GM12872 (cell line): ENCODE measurements at regions not wholly inside any gene's neighbourhood (a gene's known extent, or its start where the extent isn't known, plus 50 kb on each side); places are given as distances from the start of the nearest gene placed in this dataset.

Experiments
- TF ChIP-seq, protein P1 (sequence below): IDR thresholded peaks from 3 replicates; pipeline ENCODE4 v1.5.1; 2011; ENCODE audit warnings: low read depth, mild to moderate bottlenecking, low read length, moderate library complexity; ENCODE audit not compliant: insufficient read depth

DNA sequence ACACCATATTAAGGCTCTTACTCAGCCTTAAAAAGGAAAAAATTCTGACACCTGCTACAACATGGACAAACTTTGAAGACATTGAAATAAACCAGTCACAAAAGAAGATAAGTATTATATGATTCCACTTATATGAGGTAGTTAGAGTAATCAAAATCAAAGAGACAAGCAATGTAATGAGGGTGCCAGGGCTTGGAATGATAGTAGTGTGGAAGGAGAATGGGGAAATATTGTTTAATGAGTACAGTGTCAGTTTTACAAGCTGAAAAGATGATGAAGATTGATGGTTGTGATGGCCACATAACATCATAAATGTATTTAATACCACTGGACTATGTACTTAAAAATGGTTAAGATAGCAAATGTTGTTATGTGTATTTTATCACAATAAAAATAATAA lies 485.7 kb downstream of the SPATA31D1 start:
- TF ChIP-seq, protein P1, sequence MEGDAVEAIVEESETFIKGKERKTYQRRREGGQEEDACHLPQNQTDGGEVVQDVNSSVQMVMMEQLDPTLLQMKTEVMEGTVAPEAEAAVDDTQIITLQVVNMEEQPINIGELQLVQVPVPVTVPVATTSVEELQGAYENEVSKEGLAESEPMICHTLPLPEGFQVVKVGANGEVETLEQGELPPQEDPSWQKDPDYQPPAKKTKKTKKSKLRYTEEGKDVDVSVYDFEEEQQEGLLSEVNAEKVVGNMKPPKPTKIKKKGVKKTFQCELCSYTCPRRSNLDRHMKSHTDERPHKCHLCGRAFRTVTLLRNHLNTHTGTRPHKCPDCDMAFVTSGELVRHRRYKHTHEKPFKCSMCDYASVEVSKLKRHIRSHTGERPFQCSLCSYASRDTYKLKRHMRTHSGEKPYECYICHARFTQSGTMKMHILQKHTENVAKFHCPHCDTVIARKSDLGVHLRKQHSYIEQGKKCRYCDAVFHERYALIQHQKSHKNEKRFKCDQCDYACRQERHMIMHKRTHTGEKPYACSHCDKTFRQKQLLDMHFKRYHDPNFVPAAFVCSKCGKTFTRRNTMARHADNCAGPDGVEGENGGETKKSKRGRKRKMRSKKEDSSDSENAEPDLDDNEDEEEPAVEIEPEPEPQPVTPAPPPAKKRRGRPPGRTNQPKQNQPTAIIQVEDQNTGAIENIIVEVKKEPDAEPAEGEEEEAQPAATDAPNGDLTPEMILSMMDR = no peak

DNA sequence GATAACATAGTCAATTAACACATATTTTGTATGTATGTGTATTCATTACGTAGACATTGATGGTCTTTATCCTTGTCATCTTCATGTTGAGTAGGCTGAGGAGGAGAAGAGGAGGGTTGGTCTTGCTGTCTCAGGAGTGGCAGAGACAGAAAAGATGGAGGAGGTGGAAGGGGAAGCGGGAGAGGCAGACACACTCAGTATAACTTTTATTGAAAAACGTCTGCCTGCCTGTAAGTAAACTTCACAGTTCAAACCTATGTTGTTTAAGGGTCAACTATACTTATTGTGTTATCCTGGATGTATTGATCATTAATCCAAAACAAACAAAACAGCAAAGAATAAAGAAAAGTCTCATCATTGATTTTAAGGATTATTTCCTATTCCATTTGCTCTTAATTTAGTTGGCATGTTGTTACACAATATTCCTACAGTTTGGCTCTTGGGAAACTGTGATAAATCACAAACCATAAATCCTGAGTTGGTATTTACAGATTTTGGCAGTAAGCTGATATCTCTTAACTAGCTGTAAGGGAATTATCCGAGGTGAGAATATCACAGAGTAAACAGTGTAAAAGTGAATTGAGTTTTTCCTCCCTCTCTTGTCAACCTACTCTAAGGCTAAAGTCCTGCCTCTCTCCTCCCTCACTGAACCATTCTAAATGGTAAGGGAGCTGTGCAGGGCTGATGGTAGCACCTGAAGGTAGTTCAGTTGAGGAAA lies 487.2 kb downstream of the SPATA31D1 start:
- TF ChIP-seq, protein P1 = no peak

DNA sequence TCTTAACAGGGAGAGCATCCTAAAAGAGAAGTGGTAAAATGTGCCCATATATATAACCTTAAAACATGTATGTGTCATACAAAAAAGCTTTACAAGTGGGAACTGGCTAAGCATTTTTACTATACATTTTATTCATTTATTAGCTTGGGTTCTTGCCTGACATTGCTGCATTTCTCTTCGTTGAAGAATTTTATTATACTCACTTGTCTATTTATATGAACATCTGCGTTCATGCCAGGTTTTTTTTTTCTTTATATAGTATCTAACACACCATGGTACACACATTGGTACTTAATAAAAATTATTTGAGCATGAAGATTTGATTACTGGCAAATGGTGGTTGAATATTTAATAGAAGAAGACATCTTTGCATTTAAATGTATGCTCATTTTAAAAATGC lies 492.3 kb downstream of the SPATA31D1 start:
- TF ChIP-seq, protein P1 = no peak

DNA sequence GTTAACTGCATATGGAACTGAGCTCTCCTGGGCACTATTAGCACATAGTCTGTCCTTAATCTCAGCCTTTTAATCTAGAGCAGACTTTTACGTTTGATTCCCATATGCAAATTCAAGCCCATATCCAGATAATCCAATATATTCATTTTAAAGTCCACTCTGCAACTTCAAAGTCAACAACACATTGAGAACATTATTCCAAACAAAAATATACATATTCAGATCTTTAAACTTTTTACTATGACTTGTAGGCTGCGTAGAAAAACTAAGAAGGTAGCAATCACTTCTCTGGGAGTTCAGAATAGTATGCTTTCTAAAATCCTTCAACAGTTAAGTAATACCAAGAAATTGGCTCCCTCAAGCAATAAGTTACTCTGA lies 499.4 kb downstream of the SPATA31D1 start:
- TF ChIP-seq, protein P1 = no peak

DNA sequence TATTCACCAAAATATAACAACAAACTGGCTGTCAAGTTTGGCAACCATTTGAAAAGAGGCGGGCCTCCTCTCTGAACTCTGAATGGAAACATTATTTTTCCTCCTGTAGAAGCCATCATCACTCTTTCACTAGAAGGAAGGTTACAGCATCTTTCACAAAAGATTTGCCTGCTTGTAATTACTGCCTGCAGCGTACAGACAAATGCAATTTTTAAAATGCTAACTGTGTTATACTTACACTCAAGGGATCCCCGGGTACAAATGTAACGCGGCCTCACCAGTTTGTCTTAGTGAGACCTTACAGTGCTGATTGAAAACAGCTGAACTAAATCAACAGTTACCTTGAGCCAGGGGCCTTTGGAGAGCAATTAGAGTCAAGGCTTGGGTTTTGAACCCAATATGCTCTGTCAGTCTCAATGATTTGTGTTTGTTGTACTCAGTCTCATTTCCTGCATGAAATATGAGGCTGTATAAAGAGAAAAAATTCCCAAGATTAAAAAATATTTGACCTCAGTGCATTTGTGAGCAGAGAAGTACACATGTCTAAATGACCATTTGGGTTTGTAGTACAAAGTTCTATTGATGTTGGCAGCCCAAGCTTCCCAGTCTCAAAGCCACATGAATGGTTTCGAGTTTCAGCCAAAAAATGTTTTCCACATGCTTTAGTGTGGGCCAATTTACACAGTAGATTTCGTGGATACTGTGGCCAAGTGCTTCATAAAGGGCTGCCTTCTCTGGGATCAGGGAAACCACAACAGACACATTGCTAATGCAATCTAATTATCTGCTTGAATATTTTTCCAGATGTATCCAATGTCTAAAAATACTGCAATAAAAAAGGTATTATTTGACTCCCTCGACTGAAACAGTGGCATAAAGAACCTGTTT lies 500.0 kb downstream of the SPATA31D1 start:
- TF ChIP-seq, protein P1 = no peak

DNA sequence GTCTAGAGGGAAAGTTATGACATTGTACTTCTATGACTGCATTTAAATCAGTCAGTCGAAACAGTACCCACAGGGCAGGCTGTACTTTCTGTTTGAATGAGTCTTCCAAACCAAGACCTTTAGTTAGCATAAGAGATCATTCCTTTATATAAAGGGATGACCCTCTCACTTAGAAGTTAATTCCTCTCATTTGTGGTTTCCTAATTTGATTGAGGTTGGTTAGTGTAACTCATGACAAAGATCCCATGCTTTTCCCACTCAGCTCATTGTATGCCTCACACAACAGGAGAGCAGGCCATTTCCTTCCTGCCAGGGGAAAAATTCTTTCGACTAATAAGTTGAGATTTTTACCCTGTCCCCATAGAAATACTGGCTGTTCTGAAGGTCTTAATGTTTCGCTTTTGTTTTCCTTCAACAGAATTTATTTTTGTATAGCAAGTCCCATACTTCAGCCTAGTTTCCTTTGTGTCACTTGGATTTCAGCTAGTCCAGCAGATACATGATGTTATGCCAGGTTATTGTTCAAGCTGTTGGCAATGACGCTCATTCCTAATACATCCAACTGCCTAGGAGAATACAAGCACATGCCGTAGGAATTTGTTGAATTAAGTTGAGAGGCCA lies 500.7 kb downstream of the SPATA31D1 start:
- TF ChIP-seq, protein P1 = no peak

DNA sequence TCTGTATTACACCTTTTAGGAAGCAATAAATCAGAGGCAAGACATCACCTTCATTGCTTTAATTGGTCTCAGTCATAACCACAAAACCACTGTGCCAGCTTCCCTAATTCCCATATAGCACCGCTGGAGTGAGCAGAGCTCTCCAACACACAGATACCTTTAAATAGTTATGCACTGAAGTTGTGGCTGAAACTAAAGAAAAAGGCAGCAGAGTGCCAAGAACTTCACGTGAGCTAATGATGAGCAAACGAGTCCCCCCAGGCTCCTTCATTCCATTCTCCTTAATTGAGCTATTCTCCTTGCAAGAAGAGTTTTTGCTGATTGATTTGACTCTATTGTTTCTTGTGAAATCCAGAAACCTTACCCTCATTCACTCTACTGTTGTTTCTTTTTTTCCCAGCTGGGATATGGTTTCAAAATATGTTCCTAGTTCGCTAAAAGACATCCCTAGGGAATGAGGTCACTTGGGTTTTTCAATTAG lies 501.5 kb downstream of the SPATA31D1 start:
- TF ChIP-seq, protein P1 = no peak
